ENCODE measurements at regions not wholly inside any gene's neighbourhood (a gene's known extent, or its start where the extent isn't known, plus 50 kb on each side); places are given as distances from the start of the nearest gene placed in this dataset.

GRCh38 chr11:19351426-19351825, 110.7 kb upstream of the E2F8 start:
- TF ChIP-seq, protein P1, sequence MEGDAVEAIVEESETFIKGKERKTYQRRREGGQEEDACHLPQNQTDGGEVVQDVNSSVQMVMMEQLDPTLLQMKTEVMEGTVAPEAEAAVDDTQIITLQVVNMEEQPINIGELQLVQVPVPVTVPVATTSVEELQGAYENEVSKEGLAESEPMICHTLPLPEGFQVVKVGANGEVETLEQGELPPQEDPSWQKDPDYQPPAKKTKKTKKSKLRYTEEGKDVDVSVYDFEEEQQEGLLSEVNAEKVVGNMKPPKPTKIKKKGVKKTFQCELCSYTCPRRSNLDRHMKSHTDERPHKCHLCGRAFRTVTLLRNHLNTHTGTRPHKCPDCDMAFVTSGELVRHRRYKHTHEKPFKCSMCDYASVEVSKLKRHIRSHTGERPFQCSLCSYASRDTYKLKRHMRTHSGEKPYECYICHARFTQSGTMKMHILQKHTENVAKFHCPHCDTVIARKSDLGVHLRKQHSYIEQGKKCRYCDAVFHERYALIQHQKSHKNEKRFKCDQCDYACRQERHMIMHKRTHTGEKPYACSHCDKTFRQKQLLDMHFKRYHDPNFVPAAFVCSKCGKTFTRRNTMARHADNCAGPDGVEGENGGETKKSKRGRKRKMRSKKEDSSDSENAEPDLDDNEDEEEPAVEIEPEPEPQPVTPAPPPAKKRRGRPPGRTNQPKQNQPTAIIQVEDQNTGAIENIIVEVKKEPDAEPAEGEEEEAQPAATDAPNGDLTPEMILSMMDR (IDR thresholded peaks at IDR 0.05; ENCODE audit: poor library complexity), result no peak
- no peak for TF ChIP-seq EZH2 (IDR thresholded peaks at IDR 0.05; ENCODE audit: borderline replicate concordance)
- TF ChIP-seq EZH2phosphoT487 (IDR thresholded peaks at IDR 0.05; ENCODE audit: low read depth, severe bottlenecking, unreplicated experiment), result no peak
